DOHH2 (cell line): ENCODE measurements at regions not wholly inside any gene's neighbourhood (a gene's known extent, or its start where the extent isn't known, plus 50 kb on each side); places are given as distances from the start of the nearest gene placed in this dataset.

Source experiments
- EZH2phosphoT487 ChIP-seq: fragments of 200-600 bp; sonication (generic); IDR thresholded peaks from 2 replicates; pipeline ENCODE4 v1.6.1; 2017; ENCODE audit warnings: borderline replicate concordance, mild to moderate bottlenecking, antibody characterized with exemption, low read length, moderate library complexity, mixed read lengths
- TF ChIP-seq, protein P1 (sequence below): fragments of 200-600 bp; sonication (generic); IDR thresholded peaks from one replicate; pipeline ENCODE4 v1.5.1; 2014; ENCODE audit warnings: antibody characterized with exemption, mild to moderate bottlenecking, low read depth, low read length; ENCODE audit not compliant: poor library complexity, severe bottlenecking

DNA sequence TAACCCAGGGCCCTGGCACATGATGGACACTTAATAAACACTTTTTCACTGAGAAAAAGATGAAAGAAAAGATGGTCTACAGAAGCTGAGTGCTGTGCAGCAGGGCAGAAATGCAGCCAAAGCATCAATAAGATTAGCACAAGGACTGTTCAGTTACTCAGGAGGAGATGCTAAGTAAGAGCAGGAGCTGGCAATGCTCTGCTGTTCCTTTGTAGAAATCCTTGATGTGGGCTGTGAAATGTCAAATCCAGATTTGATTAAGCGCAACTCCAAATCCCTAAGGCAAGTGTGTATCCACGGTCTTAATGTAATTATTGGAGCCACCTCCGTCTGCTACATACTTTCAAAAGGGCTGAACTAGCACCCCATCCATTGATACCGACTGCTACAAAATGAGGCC, 151.8 kb upstream of the BTG1 start:
- TF ChIP-seq, protein P1, sequence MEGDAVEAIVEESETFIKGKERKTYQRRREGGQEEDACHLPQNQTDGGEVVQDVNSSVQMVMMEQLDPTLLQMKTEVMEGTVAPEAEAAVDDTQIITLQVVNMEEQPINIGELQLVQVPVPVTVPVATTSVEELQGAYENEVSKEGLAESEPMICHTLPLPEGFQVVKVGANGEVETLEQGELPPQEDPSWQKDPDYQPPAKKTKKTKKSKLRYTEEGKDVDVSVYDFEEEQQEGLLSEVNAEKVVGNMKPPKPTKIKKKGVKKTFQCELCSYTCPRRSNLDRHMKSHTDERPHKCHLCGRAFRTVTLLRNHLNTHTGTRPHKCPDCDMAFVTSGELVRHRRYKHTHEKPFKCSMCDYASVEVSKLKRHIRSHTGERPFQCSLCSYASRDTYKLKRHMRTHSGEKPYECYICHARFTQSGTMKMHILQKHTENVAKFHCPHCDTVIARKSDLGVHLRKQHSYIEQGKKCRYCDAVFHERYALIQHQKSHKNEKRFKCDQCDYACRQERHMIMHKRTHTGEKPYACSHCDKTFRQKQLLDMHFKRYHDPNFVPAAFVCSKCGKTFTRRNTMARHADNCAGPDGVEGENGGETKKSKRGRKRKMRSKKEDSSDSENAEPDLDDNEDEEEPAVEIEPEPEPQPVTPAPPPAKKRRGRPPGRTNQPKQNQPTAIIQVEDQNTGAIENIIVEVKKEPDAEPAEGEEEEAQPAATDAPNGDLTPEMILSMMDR = no peak
- TF ChIP-seq EZH2phosphoT487 = no peak
